ENCODE measurements at regions not wholly inside any gene's neighbourhood (a gene's known extent, or its start where the extent isn't known, plus 50 kb on each side); places are given as distances from the start of the nearest gene placed in this dataset.

DNA sequence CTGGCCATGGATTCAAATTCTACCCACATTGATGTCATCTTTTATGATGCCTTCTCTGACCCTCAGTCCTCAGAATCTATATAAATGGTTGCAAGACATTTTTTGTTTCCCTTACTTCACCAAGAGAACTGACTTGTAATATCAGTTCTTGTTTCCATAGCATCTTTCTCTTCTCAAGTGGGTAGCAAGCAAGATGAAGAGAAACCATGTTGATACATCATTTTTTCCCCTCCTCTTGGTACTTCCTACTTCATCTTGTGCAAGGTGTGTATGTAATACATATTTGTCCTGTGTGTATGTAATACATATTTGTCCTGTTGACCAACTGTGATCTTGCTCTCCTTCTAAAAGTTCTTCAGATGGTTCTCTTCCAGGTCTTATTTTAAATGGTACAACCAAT lies 348.6 kb downstream of the PTEN start:
- DNase-seq = no peak

DNA sequence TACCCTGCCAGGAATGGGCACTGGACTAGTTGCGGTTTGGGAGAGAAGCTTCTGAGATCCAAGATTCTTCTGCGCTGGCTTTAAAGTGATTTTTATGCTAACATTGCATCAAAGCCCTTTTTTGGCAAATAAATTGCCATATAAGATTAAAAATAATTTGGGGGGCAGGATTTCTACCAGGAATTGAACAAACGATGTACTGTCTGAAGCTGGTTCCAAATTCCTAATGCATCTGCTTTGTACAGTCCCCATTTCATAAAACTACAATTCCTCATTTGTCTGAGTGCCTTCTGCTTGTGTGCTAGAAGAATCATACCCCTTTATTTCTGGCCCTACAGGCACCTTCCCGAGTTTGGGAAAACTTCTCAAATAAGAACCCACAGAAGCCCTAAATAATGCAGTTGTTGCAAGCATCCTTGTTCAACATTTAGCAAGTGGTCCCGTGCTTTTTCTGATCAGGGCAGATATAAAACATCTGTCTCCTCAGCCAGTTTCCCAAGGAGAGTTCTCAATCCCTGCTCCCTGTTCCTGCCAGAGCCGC lies 349.7 kb downstream of the PTEN start:
- DNase-seq = no peak

DNA sequence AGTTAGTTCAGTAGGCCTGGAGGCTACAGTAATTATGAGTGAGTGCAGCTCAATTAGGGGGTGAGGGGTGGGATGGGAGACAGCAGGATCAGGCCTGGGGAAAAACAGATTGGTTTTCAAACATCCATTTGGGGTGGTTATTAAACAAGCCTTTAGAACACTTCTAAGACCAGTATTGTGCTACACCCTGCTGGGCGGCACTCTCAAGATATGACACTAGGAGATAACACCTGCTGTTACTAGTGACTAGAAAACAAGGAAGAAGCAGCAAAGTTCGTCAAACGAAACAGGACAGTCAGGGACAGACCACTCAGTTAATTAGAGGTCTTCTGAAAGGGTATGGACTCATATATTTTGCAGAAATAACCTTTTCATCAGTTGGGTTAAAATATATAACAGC lies 353.6 kb downstream of the PTEN start:
- DNase-seq = no peak

DNA sequence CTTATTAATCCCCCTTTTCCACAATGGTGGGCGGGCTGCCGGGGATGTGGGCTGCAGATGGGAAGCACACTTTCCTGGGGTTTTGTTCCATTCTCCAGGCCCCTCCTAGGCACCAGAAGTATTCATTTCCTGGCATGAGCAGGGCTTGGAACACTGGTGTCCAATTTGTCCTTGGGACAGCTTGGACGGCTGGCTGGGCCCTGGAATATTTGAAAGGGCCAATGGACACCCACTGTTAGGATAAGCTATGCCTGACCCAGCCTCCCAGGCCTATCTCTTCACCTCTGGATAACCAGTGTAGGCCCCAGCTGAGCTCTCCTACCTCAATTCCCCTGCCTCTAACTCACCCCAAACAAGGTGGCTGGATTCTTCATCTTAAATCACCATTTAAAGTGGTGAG lies 354.9 kb downstream of the PTEN start:
- no peak for DNase-seq

DNA sequence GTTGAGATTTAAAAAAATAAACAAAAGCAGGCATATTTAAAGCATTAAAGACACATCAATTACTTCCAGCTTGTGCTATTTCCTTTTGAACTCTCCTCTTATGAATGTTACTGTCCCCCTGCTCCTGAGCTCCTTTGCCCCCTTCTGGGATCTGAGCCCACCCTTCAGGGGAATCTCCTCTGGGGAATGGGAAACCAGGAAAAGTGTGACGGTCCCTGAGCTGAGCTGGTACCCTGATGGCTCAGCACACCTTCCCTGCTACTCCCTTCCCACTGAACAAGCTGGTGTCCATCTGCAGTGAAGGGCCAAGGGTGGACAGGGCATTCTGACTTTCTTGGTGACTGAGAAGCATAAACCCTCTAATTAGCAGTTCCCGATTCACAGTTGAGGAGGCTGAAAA lies 356.3 kb downstream of the PTEN start:
- no peak for DNase-seq

DNA sequence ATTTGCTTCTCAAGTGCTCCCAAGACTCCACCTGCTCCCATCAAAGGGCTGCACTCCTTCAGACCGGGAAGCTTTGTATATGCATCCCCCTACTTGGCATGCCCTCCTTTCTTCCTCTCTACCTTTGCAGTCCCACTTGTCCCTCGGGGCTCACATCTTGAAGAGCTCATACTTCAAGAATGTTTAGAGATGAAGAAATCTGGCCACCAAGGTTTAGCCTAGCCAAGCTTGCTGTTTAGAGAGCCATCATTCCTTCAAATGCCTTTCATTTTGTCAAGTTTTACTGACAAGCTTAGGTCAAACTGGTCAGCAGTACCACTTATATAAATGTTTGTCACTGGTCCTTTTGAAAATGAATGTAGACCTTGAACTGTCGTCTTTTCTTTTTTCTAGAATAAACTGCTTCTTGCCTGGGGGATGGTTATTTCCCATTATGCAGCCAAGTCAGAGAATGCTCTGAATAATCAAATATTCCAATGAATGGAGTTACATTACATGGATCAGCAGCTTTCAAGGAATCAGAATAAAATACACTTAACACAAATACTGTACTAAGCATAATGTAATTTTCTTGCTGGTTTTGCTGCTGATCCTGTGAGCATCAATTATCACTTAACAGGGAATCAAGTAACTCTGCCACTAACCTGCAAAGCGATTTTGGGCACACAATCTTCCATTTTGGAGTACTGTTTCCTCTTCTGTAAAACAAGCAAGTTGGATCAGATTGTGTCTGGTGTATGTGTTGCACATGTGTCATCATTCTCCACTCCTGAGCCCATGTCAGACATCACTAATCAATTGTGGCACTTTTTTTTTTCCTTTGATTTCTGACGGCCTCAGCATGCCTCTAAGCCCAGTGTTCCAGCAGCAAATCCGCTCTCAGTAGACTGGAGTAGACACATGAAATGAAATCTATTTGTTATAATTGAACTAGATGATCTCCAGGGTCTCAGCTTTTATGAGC lies 357.9 kb downstream of the PTEN start:
- no peak for DNase-seq

- DNase-seq = no peak
These were observed 359.5 kb downstream of the PTEN start for GRCh38 chr10:88222881-88223280.

Measured in activated naive CD4-positive, alpha-beta T cell treated with anti-CD3 and anti-CD28 coated beads, Interleukin-2, amount 50 U/mL, for 16 hours (primary cell).